ENCODE measurements at regions not wholly inside any gene's neighbourhood (a gene's known extent, or its start where the extent isn't known, plus 50 kb on each side); places are given as distances from the start of the nearest gene placed in this dataset.

DNA sequence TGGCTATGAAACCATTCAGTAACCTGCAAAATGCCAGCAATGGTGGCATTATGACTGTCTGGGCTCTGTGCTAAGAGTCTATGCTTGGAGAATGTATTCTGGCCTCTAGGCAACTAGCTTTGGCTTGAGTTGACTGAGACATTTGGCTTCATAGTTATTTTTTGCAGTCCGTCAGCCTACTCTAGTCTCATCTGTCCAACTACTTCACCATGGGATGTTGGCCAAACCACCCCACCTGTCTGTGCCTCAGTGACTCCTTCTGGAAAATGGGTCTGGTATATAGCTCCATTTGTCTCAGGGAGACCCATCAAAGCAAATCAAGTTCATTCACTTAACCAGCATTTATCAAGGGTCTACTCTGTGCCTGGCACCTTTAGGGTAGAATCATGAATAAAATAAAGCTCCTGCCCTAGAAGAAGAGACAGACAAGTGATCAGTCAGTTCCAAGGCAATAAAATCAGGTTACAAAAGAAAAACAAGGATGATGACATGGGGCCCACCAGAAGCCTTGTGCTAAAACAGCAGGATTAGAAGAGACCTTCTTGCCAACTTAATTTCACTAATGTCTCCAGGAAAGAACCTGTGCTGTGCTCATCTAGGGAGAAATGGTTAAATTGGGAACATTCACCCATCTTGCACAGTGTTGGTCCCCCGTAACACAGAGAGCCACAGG, 102.4 kb upstream of the ARMC2 start (continued):
- TF ChIP-seq, protein P1, sequence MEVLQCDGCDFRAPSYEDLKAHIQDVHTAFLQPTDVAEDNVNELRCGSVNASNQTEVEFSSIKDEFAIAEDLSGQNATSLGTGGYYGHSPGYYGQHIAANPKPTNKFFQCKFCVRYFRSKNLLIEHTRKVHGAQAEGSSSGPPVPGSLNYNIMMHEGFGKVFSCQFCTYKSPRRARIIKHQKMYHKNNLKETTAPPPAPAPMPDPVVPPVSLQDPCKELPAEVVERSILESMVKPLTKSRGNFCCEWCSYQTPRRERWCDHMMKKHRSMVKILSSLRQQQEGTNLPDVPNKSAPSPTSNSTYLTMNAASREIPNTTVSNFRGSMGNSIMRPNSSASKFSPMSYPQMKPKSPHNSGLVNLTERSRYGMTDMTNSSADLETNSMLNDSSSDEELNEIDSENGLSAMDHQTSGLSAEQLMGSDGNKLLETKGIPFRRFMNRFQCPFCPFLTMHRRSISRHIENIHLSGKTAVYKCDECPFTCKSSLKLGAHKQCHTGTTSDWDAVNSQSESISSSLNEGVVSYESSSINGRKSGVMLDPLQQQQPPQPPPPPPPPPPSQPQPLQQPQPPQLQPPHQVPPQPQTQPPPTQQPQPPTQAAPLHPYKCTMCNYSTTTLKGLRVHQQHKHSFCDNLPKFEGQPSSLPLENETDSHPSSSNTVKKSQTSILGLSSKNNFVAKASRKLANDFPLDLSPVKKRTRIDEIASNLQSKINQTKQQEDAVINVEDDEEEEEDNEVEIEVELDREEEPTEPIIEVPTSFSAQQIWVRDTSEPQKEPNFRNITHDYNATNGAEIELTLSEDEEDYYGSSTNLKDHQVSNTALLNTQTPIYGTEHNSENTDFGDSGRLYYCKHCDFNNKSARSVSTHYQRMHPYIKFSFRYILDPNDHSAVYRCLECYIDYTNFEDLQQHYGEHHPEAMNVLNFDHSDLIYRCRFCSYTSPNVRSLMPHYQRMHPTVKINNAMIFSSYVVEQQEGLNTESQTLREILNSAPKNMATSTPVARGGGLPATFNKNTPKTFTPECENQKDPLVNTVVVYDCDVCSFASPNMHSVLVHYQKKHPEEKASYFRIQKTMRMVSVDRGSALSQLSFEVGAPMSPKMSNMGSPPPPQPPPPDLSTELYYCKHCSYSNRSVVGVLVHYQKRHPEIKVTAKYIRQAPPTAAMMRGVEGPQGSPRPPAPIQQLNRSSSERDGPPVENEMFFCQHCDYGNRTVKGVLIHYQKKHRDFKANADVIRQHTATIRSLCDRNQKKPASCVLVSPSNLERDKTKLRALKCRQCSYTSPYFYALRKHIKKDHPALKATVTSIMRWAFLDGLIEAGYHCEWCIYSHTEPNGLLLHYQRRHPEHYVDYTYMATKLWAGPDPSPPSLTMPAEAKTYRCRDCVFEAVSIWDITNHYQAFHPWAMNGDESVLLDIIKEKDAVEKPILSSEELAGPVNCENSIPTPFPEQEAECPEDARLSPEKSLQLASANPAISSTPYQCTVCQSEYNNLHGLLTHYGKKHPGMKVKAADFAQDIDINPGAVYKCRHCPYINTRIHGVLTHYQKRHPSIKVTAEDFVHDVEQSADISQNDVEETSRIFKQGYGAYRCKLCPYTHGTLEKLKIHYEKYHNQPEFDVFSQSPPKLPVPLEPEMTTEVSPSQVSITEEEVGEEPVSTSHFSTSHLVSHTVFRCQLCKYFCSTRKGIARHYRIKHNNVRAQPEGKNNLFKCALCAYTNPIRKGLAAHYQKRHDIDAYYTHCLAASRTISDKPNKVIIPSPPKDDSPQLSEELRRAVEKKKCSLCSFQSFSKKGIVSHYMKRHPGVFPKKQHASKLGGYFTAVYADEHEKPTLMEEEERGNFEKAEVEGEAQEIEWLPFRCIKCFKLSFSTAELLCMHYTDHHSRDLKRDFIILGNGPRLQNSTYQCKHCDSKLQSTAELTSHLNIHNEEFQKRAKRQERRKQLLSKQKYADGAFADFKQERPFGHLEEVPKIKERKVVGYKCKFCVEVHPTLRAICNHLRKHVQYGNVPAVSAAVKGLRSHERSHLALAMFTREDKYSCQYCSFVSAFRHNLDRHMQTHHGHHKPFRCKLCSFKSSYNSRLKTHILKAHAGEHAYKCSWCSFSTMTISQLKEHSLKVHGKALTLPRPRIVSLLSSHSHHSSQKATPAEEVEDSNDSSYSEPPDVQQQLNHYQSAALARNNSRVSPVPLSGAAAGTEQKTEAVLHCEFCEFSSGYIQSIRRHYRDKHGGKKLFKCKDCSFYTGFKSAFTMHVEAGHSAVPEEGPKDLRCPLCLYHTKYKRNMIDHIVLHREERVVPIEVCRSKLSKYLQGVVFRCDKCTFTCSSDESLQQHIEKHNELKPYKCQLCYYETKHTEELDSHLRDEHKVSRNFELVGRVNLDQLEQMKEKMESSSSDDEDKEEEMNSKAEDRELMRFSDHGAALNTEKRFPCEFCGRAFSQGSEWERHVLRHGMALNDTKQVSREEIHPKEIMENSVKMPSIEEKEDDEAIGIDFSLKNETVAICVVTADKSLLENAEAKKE (CRISPR knock-in tag; IDR thresholded peaks at IDR 0.05), result no peak
- TF ChIP-seq, protein P2, sequence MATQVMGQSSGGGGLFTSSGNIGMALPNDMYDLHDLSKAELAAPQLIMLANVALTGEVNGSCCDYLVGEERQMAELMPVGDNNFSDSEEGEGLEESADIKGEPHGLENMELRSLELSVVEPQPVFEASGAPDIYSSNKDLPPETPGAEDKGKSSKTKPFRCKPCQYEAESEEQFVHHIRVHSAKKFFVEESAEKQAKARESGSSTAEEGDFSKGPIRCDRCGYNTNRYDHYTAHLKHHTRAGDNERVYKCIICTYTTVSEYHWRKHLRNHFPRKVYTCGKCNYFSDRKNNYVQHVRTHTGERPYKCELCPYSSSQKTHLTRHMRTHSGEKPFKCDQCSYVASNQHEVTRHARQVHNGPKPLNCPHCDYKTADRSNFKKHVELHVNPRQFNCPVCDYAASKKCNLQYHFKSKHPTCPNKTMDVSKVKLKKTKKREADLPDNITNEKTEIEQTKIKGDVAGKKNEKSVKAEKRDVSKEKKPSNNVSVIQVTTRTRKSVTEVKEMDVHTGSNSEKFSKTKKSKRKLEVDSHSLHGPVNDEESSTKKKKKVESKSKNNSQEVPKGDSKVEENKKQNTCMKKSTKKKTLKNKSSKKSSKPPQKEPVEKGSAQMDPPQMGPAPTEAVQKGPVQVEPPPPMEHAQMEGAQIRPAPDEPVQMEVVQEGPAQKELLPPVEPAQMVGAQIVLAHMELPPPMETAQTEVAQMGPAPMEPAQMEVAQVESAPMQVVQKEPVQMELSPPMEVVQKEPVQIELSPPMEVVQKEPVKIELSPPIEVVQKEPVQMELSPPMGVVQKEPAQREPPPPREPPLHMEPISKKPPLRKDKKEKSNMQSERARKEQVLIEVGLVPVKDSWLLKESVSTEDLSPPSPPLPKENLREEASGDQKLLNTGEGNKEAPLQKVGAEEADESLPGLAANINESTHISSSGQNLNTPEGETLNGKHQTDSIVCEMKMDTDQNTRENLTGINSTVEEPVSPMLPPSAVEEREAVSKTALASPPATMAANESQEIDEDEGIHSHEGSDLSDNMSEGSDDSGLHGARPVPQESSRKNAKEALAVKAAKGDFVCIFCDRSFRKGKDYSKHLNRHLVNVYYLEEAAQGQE (IDR thresholded peaks at IDR 0.05; ENCODE audit: unreplicated experiment), result no peak

DNA sequence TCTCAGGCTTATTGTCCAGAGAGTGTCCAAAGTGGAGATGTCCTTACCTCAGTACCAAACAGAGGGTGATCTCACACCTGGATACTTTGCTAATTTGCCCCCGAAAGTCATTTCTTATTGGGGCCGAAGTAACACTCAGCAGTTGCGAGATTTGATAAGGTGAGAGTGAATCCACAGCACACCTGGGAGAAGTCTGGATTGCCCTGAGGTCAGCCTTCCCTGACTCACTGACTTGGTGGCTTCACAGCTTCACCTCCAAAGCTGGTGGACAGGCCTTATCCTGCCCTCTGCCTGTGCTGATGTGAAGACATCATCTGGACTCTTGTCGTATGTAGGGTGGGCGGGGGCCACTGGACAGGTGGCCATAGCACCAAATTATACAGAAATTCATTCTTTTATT, 101.9 kb upstream of the ARMC2 start:
- no peak overlapping the region for H2AFZ ChIP-seq
- Mint-ChIP-seq H3K9me3 (no peaks in the 10 kb centered on the region), H3K36me3 (ENCODE audit: low read depth) (no peaks in the 10 kb centered on the region), H3K27ac (no peak overlapping the region), H3K4me3 (no peak overlapping the region), H3K4me1 (peaks cover 22% of the 10 kb centered on the region), H3K27me3 (ENCODE audit: insufficient read depth, low read depth, poor library complexity) (peaks cover 8% of the 10 kb centered on the region)
- TF ChIP-seq STAT1 (IDR thresholded peaks at IDR 0.05; ENCODE audit: unreplicated experiment) (no peak), ZNF114 (CRISPR knock-in tag; IDR thresholded peaks at IDR 0.05) (no peak), JUNB (IDR thresholded peaks at IDR 0.05; ENCODE audit: unreplicated experiment) (no peak), EZH2phosphoT487 (IDR thresholded peaks at IDR 0.05; ENCODE audit: unreplicated experiment) (no peak), POLR2AphosphoS5 (IDR thresholded peaks at IDR 0.05; ENCODE audit: low read depth) (no peak), ZNF331 (CRISPR knock-in tag; IDR thresholded peaks at IDR 0.05; ENCODE audit: low read depth) (no peak)
- TF ChIP-seq, protein P3, sequence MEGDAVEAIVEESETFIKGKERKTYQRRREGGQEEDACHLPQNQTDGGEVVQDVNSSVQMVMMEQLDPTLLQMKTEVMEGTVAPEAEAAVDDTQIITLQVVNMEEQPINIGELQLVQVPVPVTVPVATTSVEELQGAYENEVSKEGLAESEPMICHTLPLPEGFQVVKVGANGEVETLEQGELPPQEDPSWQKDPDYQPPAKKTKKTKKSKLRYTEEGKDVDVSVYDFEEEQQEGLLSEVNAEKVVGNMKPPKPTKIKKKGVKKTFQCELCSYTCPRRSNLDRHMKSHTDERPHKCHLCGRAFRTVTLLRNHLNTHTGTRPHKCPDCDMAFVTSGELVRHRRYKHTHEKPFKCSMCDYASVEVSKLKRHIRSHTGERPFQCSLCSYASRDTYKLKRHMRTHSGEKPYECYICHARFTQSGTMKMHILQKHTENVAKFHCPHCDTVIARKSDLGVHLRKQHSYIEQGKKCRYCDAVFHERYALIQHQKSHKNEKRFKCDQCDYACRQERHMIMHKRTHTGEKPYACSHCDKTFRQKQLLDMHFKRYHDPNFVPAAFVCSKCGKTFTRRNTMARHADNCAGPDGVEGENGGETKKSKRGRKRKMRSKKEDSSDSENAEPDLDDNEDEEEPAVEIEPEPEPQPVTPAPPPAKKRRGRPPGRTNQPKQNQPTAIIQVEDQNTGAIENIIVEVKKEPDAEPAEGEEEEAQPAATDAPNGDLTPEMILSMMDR (conservative IDR thresholded peaks at IDR 0.05; ENCODE audit: low read depth in 2 of 2), result no peak
- TF ChIP-seq, protein P2 (IDR thresholded peaks at IDR 0.05; ENCODE audit: unreplicated experiment), result no peak
- DNase-seq (ENCODE audit: low spot score), result no peak
- H3K9me2 ChIP-seq (ENCODE audit: insufficient read depth), result no peaks in the 10 kb centered on the region; the same call in 1 of the 2 replicates
- no peaks in the 10 kb centered on the region for H4K20me1 ChIP-seq (replicated peaks; ENCODE audit: insufficient read depth)
- H3K27me3 ChIP-seq (ENCODE audit: insufficient read depth), result no peaks in the 10 kb centered on the region
- H3K27ac ChIP-seq (ENCODE audit: low read depth), result no peak overlapping the region
- no peak for ATAC-seq
- H3K4me2 ChIP-seq, result no peak overlapping the region
- H3F3A ChIP-seq (replicated peaks; ENCODE audit: low read depth), result no peaks in the 10 kb centered on the region
- H3K79me2 ChIP-seq (replicated peaks; ENCODE audit: insufficient read depth), result no peaks in the 10 kb centered on the region
- H3K4me1 ChIP-seq (ENCODE audit: insufficient read depth), result peaks cover 10% of the 10 kb centered on the region; the same call in 1 of the 2 replicates
- no peak overlapping the region for H3K4me3 ChIP-seq
- no peaks in the 10 kb centered on the region for H3K36me3 ChIP-seq (ENCODE audit: insufficient read depth)

Data from GM23338 (cell line).